ENCODE measurements at regions not wholly inside any gene's neighbourhood (a gene's known extent, or its start where the extent isn't known, plus 50 kb on each side); places are given as distances from the start of the nearest gene placed in this dataset.
"Not testable (repeated sequence)": the region's sequence is repeated elsewhere in the genome, so short reads cannot be mapped to it uniquely, and the experiment has no call there.

GRCh38 chr5:97234380-97234779, 51.3 kb upstream of the RIOK2 start:
- H3K4me1 ChIP-seq (replicated peaks in 1 of 2); in situ Hi-C loops (cut with MboI; ENCODE audit: low pct_unique_long_range_greater_than_20kb in 2 of 9, low sequenced_read_pairs in 9 of 9, unreplicated experiment in 9 of 9); ATAC-seq (replicated peaks in 6 of 8); H3K27ac ChIP-seq; H3K4me3 ChIP-seq: not testable (repeated sequence)
- 100% methylated on average over 1 of the region's 1 CpG; no CpG with 5 or more reads in 6 of the 10 experiments for WGBS, 10 experiments

GRCh38 chr5:97242341-97242740, 59.3 kb upstream of the RIOK2 start:
- WGBS, 10 experiments = 18 to 100% (median 76%) methylated on average over 1 to 3 of the region's 3 CpGs; no CpG with 5 or more reads in 1 of the 10 experiments
- H3K27ac ChIP-seq = no peak overlapping the region
- H3K4me1 ChIP-seq (replicated peaks in 1 of 2) = peaks cover 10 to 19% of the 10 kb centered on the region in 2 donors
- no peak for ATAC-seq (replicated peaks in 6 of 8)
- in situ Hi-C loops (cut with MboI; ENCODE audit: low pct_unique_long_range_greater_than_20kb in 2 of 9, low sequenced_read_pairs in 9 of 9, unreplicated experiment in 9 of 9) = no loop called here
- H3K4me3 ChIP-seq = no peak overlapping the region

- ATAC-seq (replicated peaks in 6 of 8) = peak in 2 of 8 experiments; percentile 36 to 62
- H3K4me1 ChIP-seq (replicated peaks in 1 of 2) = peaks cover 10 to 19% of the 10 kb centered on the region in 2 donors
- 43 to 100% (median 86%) methylated on average over 1 to 2 of the region's 2 CpGs; no CpG with 5 or more reads in 1 of the 10 experiments for WGBS, 10 experiments
- H3K27ac ChIP-seq = no peak overlapping the region
- no peak overlapping the region for H3K4me3 ChIP-seq
- in situ Hi-C loops (cut with MboI; ENCODE audit: low pct_unique_long_range_greater_than_20kb in 2 of 9, low sequenced_read_pairs in 9 of 9, unreplicated experiment in 9 of 9) = no loop called here
These were observed 60.3 kb upstream of the RIOK2 start for GRCh38 chr5:97243353-97243752.

GRCh38 chr5:97245386-97245785, 62.3 kb upstream of the RIOK2 start:
- H3K27ac ChIP-seq = no peak overlapping the region
- peak in 5 of 8 experiments; percentile 52 to 86 (median 79) for ATAC-seq (replicated peaks in 6 of 8)
- in situ Hi-C loops (cut with MboI; ENCODE audit: low pct_unique_long_range_greater_than_20kb in 2 of 9, low sequenced_read_pairs in 9 of 9, unreplicated experiment in 9 of 9) = no loop called here

GRCh38 chr5:97250113-97250512, 67.1 kb upstream of the RIOK2 start:
- peaks cover 5 to 15% of the 10 kb centered on the region in 2 donors for H3K4me1 ChIP-seq (replicated peaks in 1 of 2)
- in situ Hi-C loops (cut with MboI; ENCODE audit: low pct_unique_long_range_greater_than_20kb in 2 of 9, low sequenced_read_pairs in 9 of 9, unreplicated experiment in 9 of 9) = no loop called here
- no peak for ATAC-seq (replicated peaks in 6 of 8)
- no peak overlapping the region for H3K27ac ChIP-seq
- no peak overlapping the region for H3K4me3 ChIP-seq

More at GRCh38 chr5:97245386-97245785, 62.3 kb upstream of the RIOK2 start:
- Histone ChIP-seq H3K4me1 (replicated peaks in 1 of 2) (peaks cover 10 to 19% of the 10 kb centered on the region in 2 donors), H3K4me3 (no peak overlapping the region)
- WGBS, 10 experiments = 0 to 87% (median 19%) methylated on average over 1 to 9 of the region's 9 CpGs; no CpG with 5 or more reads in 1 of the 10 experiments

- no peak for ATAC-seq (replicated peaks in 6 of 8)
- H3K4me1 ChIP-seq (replicated peaks in 1 of 2) = no peaks in the 10 kb centered on the region
- H3K4me3 ChIP-seq = no peak overlapping the region
- H3K27ac ChIP-seq = no peak overlapping the region
- in situ Hi-C loops (cut with MboI; ENCODE audit: low pct_unique_long_range_greater_than_20kb in 2 of 9, low sequenced_read_pairs in 9 of 9, unreplicated experiment in 9 of 9) = no loop called here
These were observed 83.0 kb upstream of the RIOK2 start for GRCh38 chr5:97266076-97266475.

- ATAC-seq (replicated peaks in 6 of 8) = peak in 1 of 8 experiments; percentile 25
- in situ Hi-C loops (cut with MboI; ENCODE audit: low pct_unique_long_range_greater_than_20kb in 2 of 9, low sequenced_read_pairs in 9 of 9, unreplicated experiment in 9 of 9) = no loop called here
- H3K4me1 ChIP-seq (replicated peaks in 1 of 2) = no peaks in the 10 kb centered on the region
- WGBS, 10 experiments = 15 to 98% (median 80%) methylated on average over 1 to 5 of the region's 5 CpGs; no CpG with 5 or more reads in 1 of the 10 experiments
- H3K27ac ChIP-seq = no peak overlapping the region
- no peak overlapping the region for H3K4me3 ChIP-seq
These were observed 83.5 kb upstream of the RIOK2 start for GRCh38 chr5:97266576-97266975.

- WGBS, 10 experiments = 0 to 58% (median 32%) methylated on average over 2 to 3 of the region's 3 CpGs; no CpG with 5 or more reads in 2 of the 10 experiments
- H3K27ac ChIP-seq = no peak overlapping the region
- ATAC-seq (replicated peaks in 6 of 8) = no peak
- H3K4me3 ChIP-seq = no peak overlapping the region
- in situ Hi-C loops (cut with MboI; ENCODE audit: low pct_unique_long_range_greater_than_20kb in 2 of 9, low sequenced_read_pairs in 9 of 9, unreplicated experiment in 9 of 9) = no loop called here
- H3K4me1 ChIP-seq (replicated peaks in 1 of 2) = no peaks in the 10 kb centered on the region
These were observed 84.7 kb upstream of the RIOK2 start for GRCh38 chr5:97267767-97268166.

GRCh38 chr5:97276474-97277120, 93.5 kb upstream of the RIOK2 start:
- Histone ChIP-seq H3K4me3 (no peak overlapping the region), H3K27ac (no peak overlapping the region), H3K4me1 (replicated peaks in 1 of 2) (no peaks in the 10 kb centered on the region)
- peak in 2 of 8 experiments; percentile 62 to 67 for ATAC-seq (replicated peaks in 6 of 8)
- 35 to 95% (median 63%) methylated on average over 1 to 3 of the region's 3 CpGs for WGBS, 10 experiments
- in situ Hi-C loops (cut with MboI; ENCODE audit: low pct_unique_long_range_greater_than_20kb in 2 of 9, low sequenced_read_pairs in 9 of 9, unreplicated experiment in 9 of 9) = no loop called here

GRCh38 chr5:97281257-97281656, 98.2 kb upstream of the RIOK2 start:
- no peak for ATAC-seq (replicated peaks in 6 of 8)
- H3K27ac ChIP-seq = no peak overlapping the region
- H3K4me3 ChIP-seq = no peak overlapping the region
- WGBS, 10 experiments = 20 to 100% (median 92%) methylated on average over 1 to 7 of the region's 7 CpGs; no CpG with 5 or more reads in 1 of the 10 experiments
- no peaks in the 10 kb centered on the region for H3K4me1 ChIP-seq (replicated peaks in 1 of 2)
- in situ Hi-C loops (cut with MboI; ENCODE audit: low pct_unique_long_range_greater_than_20kb in 2 of 9, low sequenced_read_pairs in 9 of 9, unreplicated experiment in 9 of 9) = no loop called here

- no peak overlapping the region for H3K4me3 ChIP-seq
- H3K4me1 ChIP-seq (replicated peaks in 1 of 2) = no peaks in the 10 kb centered on the region
- H3K27ac ChIP-seq = no peak overlapping the region
- in situ Hi-C loops (cut with MboI; ENCODE audit: low pct_unique_long_range_greater_than_20kb in 2 of 9, low sequenced_read_pairs in 9 of 9, unreplicated experiment in 9 of 9) = loop anchor here in 1 of 9 experiments (10.0 kb wide), 1 partner anchor 238 kb away; no protein-coding TSS in a partner anchor
- 0 to 42% (median 27%) methylated on average over 1 to 2 of the region's 5 CpGs; no CpG with 5 or more reads in 4 of the 10 experiments for WGBS, 10 experiments
- peak; percentile 67 to 100 (median 90) for ATAC-seq (replicated peaks in 6 of 8)
These were observed 114.1 kb upstream of the RIOK2 start for GRCh38 chr5:97297063-97297703.

- H3K27ac ChIP-seq = no peak overlapping the region
- peak in 2 of 8 experiments; percentile 63 to 83 for ATAC-seq (replicated peaks in 6 of 8)
- in situ Hi-C loops (cut with MboI; ENCODE audit: low pct_unique_long_range_greater_than_20kb in 2 of 9, low sequenced_read_pairs in 9 of 9, unreplicated experiment in 9 of 9) = loop anchor here in 1 of 9 experiments (10.0 kb wide), 1 partner anchor 237 kb away; no protein-coding TSS in a partner anchor
- H3K4me1 ChIP-seq (replicated peaks in 1 of 2) = no peaks in the 10 kb centered on the region
- H3K4me3 ChIP-seq = no peak overlapping the region
These were observed 114.7 kb upstream of the RIOK2 start for GRCh38 chr5:97297704-97298091.

- WGBS, 10 experiments = 90% methylated on average over 2 of the region's 16 CpGs; no CpG with 5 or more reads in 9 of the 10 experiments
- in situ Hi-C loops (cut with MboI; ENCODE audit: low pct_unique_long_range_greater_than_20kb in 2 of 9, low sequenced_read_pairs in 9 of 9, unreplicated experiment in 9 of 9); ATAC-seq (replicated peaks in 6 of 8): not testable (repeated sequence)
These were observed 118.1 kb upstream of the RIOK2 start for GRCh38 chr5:97301181-97301580.

More at GRCh38 chr5:97301181-97301580, 118.1 kb upstream of the RIOK2 start:
- not testable (repeated sequence) for H3K27ac ChIP-seq; H3K4me3 ChIP-seq; H3K4me1 ChIP-seq (replicated peaks in 1 of 2)
